HAP-1 (cell line): ENCODE measurements at regions not wholly inside any gene's neighbourhood (a gene's known extent, or its start where the extent isn't known, plus 50 kb on each side); places are given as distances from the start of the nearest gene placed in this dataset.

Experiments
- DNase-seq, 2 experiments: peaks; one replicate each; pipeline ENCODE4 v3.0.0-alpha.2; 2016 to 2020; ENCODE audit warnings: low spot score in 2 of 2
- H3K27me3 ChIP-seq: fragments of 250-450 bp; sonication (Bioruptor Pico); 2 replicates; pipeline ENCODE4 v1.5.1; 2020; ENCODE audit warnings: low read depth, mild to moderate bottlenecking, moderate library complexity
- H3K36me3 ChIP-seq: fragments of 250-450 bp; sonication (Bioruptor Pico); replicated peaks from 2 replicates; pipeline ENCODE4 v1.5.1; 2020; ENCODE audit warnings: mild to moderate bottlenecking
- H3K4me1 ChIP-seq: fragments of 250-450 bp; sonication (Bioruptor Pico); 2 replicates; pipeline ENCODE4 v1.5.1; 2020; ENCODE audit warnings: mild to moderate bottlenecking
- H3K4me3 ChIP-seq: fragments of 250-450 bp; sonication (Bioruptor Pico); 2 replicates; pipeline ENCODE4 v1.5.1; 2020; ENCODE audit warnings: mild to moderate bottlenecking, moderate library complexity
- H3K9me3 ChIP-seq: fragments of 250-450 bp; sonication (Bioruptor Pico); 2 replicates; pipeline ENCODE4 v1.5.1; 2020; ENCODE audit warnings: mild to moderate bottlenecking, moderate library complexity
- in situ Hi-C: fragments of 300-500 bp; cut with MboI; formaldehyde crosslinking; loops from 3 replicates; pipeline ENCODE4 v1.14.3; 2020; ENCODE audit warnings: low sequenced_read_pairs, inconsistent platforms, mixed read lengths

DNA sequence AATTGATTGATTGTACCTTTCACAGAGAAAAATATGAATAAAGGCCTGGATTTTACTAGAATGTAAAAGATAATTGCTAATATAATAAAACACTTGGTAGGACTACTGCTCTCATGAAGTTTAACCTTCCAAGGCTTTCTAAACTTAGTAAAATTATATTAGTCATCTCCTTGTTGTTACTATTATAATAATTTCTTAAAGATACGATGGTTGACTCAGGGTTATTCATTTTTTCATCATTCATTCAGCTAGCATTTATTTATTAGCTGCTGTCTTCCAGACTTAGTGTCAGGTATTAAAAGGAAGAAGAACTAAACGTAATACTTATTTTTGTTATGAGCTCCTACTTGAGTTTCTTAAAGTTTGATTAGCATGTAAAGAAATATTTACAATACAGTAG, 771.6 kb upstream of the NR2F2 start:
- H3K27me3 ChIP-seq = no peaks in the 10 kb centered on the region
- in situ Hi-C loops = no loop called here
- no peaks in the 10 kb centered on the region for H3K9me3 ChIP-seq
- DNase-seq = no peak
- H3K4me3 ChIP-seq = no peak overlapping the region
- no peaks in the 10 kb centered on the region for H3K36me3 ChIP-seq
- 0 out of 2 replicates have a peak, but pooled peaks cover 4% of the 10 kb centered on the region for H3K4me1 ChIP-seq

DNA sequence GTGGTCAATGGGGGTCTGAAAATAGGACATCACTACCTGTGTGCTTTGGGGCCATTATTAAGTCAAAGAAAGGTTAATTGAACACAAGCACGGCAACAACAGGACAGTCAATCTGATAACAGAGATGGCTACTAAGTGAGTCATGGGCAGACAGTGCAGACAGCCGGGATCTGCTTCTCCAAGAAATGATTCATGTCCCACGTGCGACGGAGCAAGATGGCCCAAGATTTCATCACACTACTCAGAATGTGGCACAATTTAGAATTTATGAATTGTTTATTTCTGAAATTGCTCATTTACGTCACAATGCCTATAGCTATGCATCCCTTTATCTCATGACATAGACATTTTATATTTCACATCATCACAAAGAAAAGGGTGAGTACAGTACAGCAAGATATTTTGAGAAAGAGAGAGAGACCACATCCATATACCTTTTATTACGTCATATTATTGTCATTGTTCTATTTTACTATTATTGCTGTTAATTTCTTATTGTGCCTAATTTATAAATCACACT, 770.6 kb upstream of the NR2F2 start:
- no peak for DNase-seq
- Histone ChIP-seq H3K4me3 (no peak overlapping the region), H3K4me1 (0 out of 2 replicates have a peak, but pooled peaks cover 4% of the 10 kb centered on the region), H3K9me3 (no peaks in the 10 kb centered on the region), H3K27me3 (no peaks in the 10 kb centered on the region), H3K36me3 (no peaks in the 10 kb centered on the region)
- in situ Hi-C loops = no loop called here

DNA sequence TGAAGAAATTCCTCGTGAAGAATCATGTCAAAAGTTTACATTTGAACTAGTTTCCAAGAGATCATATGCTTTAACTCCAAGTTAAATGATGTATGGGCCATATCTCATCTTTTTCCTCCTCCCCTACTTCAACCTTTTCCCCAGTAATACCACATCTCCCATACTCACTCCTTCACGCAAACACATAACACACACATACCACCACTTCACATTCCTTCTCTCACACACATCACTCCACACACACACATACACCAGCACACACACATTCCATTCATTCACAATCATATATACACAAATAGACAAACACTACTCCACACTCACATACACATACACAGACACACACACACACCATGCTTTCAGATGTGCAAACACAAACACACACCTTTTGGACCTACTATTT, 769.0 kb upstream of the NR2F2 start:
- Histone ChIP-seq H3K9me3 (no peaks in the 10 kb centered on the region), H3K4me3 (no peak overlapping the region), H3K27me3 (no peaks in the 10 kb centered on the region), H3K36me3 (no peaks in the 10 kb centered on the region), H3K4me1 (0 out of 2 replicates have a peak, but pooled peaks cover 4% of the 10 kb centered on the region)
- DNase-seq = no peak
- in situ Hi-C loops = no loop called here

DNA sequence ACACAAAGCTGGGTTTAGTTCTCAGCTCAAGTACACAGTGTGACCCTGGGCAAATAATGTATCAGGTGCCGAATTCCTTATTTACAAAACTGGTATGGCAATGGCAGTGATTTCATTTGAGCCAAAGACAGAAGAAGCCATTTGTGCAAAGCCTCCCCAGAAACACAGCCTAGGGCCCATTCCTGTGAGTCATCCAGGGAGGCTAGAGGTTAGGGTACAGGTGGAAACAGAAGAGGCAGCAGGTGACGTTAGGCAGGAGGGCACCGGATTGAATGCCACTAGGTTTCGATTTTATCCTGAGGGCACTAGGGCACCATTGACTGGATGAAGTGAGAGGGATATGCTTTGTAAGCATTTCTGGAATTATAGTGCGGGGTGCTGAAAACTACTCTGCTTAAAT, 766.9 kb upstream of the NR2F2 start:
- no peaks in the 10 kb centered on the region for H3K27me3 ChIP-seq
- H3K36me3 ChIP-seq = no peaks in the 10 kb centered on the region
- H3K4me3 ChIP-seq = no peak overlapping the region
- no peak for DNase-seq
- H3K4me1 ChIP-seq = peaks cover 2% of the 10 kb centered on the region; the same call in 1 of the 2 replicates
- H3K9me3 ChIP-seq = no peaks in the 10 kb centered on the region
- in situ Hi-C loops = no loop called here

DNA sequence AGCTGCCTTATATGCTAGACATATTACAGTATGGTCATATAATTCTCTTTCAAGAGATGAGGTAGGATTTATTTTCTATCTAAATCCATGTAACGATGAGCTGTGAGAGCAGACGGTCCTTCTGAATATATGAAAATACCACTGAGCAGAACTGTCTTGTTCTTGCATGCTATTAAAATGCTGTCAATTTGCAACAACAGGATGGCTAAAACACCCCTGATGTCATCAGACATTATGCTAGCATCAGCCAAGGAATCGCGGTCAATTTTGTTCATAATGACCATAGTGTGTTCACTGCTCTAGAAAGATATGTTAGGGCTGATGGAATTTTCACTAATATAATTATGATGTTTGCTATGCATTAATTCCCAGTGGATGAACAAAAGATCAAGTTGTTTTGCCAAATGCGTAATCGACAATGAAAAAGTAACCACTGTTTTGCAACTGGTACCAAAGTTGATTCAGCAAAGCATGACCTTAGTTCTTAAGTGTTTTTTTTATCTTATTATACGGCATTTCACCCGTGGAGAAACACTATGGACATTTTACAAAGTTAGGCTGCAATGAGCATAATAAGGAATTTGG, 765.4 kb upstream of the NR2F2 start:
- peaks cover 2% of the 10 kb centered on the region; the same call in 1 of the 2 replicates for H3K4me1 ChIP-seq
- H3K27me3 ChIP-seq = no peaks in the 10 kb centered on the region
- H3K9me3 ChIP-seq = no peaks in the 10 kb centered on the region
- H3K36me3 ChIP-seq = no peaks in the 10 kb centered on the region
- no peak for DNase-seq
- in situ Hi-C loops = no loop called here
- H3K4me3 ChIP-seq = no peak overlapping the region

DNA sequence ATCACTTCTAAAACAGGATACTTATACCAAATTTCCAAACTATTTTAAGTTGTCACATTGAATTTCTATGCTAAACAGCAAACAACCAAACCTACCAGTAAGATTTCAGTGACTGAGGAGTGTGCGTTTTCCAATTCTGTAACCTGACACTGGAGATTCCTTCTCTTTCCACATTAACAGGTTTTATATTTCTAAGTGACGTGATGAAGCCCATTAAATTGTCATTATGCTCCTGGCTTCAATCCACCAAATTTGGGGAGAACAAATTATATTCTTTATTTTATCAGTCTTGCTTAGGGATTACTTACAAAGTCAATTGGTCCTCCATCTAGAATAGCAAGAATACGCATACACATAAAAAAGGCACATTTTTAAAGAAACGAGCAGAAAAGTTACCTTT, 764.8 kb upstream of the NR2F2 start:
- H3K4me1 ChIP-seq = peaks cover 2% of the 10 kb centered on the region; the same call in 1 of the 2 replicates
- no peaks in the 10 kb centered on the region for H3K9me3 ChIP-seq
- H3K4me3 ChIP-seq = no peak overlapping the region
- no peak for DNase-seq
- no peaks in the 10 kb centered on the region for H3K27me3 ChIP-seq
- in situ Hi-C loops = no loop called here
- no peaks in the 10 kb centered on the region for H3K36me3 ChIP-seq

DNA sequence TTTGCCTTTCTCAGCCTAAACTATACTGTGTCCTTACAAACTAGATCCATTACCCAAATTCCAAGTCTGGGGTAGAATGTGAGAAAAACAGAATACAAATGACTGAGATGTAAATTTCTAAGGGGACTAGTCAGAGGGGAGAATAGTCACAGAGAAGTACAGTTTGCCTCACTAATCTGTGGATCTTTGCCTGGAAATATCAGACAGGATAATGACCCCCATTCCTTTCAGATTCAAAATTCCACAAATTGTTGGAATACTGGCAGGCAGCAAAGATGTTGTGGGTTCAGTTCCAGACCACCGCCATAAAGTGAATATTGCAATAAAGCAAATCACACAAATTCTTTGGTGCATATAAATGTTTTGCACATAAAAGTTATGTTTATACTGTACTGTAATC, 762.8 kb upstream of the NR2F2 start:
- peaks cover 2% of the 10 kb centered on the region; the same call in 1 of the 2 replicates for H3K4me1 ChIP-seq
- H3K36me3 ChIP-seq = no peaks in the 10 kb centered on the region
- H3K9me3 ChIP-seq = no peaks in the 10 kb centered on the region
- in situ Hi-C loops = no loop called here
- H3K4me3 ChIP-seq = no peak overlapping the region
- peak in 1 of 2 experiments; percentile 39 for DNase-seq
- H3K27me3 ChIP-seq = no peaks in the 10 kb centered on the region

DNA sequence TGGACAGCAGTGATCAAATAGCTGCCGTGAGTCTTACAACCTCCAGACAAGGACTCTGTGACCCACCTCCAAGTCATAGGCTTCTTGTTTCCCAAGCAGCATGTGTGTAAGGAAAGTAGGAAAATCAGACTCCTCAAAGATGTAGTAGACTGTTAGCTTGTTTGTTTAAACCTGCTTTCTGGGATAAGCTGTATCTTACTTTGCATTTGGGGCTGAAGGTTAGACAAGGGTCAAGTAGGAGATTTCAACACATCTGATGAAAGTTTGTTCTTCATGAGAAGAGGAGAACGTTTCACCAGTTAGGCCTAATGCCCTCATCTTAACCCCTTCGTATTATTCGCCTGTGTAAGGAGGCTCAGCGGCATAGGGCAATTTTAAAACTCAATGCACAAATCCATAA, 756.4 kb upstream of the NR2F2 start:
- in situ Hi-C loops = no loop called here
- Histone ChIP-seq H3K4me1 (no peaks in the 10 kb centered on the region), H3K27me3 (no peaks in the 10 kb centered on the region)

DNA sequence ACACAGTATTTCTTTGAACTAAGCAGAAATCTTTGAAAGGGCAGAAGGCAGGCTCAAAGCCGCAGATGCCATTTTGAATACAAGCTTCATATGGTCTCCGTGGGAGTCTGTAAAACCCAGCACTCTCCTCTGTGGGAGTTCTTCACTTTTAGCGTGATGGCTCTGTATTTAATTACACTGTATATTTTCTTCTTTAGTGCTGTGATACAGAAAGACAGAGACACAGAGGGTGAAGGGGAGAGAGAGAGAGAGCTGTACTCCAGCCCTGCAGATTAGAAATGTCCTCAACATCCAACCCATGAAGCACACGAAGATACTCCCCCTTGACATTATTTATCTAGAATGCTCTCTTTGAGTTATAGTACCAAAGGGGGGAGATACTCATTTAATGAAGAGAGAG, 752.6 kb upstream of the NR2F2 start:
- DNase-seq = no peak

More for the DNA sequence above, 756.4 kb upstream of the NR2F2 start:
- Histone ChIP-seq H3K36me3 (no peaks in the 10 kb centered on the region), H3K4me3 (no peak overlapping the region), H3K9me3 (no peaks in the 10 kb centered on the region)
- no peak for DNase-seq

DNA sequence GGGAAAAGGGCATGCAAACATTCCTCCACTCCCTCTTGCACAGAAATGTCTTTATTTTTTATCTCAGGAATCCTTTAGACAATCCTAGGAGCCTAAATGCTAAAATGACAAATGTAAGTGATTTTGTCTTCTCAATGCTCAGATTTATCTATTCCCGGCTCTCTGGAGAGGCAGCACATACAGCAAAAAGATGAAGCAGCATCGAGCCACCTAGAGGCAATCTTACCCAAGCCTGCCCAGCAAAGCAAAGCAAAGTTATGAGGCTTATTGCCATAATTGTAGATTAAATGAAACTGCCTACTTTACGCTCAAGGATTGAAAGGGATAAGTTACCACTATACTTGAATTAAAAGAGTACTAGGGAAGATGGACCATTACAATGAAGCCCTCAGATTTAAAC, 750.4 kb upstream of the NR2F2 start:
- in situ Hi-C loops = no loop called here
- no peak overlapping the region for H3K4me3 ChIP-seq
- H3K27me3 ChIP-seq = no peaks in the 10 kb centered on the region
- H3K36me3 ChIP-seq = no peaks in the 10 kb centered on the region
- no peaks in the 10 kb centered on the region for H3K4me1 ChIP-seq
- no peak for DNase-seq
- H3K9me3 ChIP-seq = no peaks in the 10 kb centered on the region

More for the DNA sequence above, 752.6 kb upstream of the NR2F2 start:
- no peaks in the 10 kb centered on the region for H3K4me1 ChIP-seq
- in situ Hi-C loops = no loop called here
- H3K36me3 ChIP-seq = no peaks in the 10 kb centered on the region
- H3K4me3 ChIP-seq = no peak overlapping the region
- H3K27me3 ChIP-seq = no peaks in the 10 kb centered on the region
- H3K9me3 ChIP-seq = no peaks in the 10 kb centered on the region

DNA sequence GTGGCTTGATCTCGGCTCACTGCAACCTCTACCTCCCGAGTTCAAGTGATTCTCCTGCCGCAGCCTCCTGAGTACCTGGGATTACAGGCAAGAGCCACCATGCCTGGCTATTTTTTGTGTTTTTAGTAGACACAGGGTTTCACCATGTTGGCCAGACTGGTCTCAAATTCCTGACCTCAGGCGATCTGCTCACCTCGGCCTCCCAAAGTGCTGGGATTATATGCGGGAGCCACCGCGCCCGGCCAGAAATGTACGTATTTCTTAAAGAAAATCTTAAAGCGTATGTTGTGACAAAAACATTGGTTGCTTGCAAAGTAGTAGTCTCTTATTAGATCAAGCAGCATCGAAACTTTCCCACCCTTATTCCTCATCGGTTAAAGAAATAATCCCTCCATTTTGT, 748.9 kb upstream of the NR2F2 start:
- Histone ChIP-seq H3K9me3 (no peaks in the 10 kb centered on the region), H3K36me3 (no peaks in the 10 kb centered on the region), H3K4me1 (no peaks in the 10 kb centered on the region), H3K4me3 (no peak overlapping the region), H3K27me3 (no peaks in the 10 kb centered on the region)
- in situ Hi-C loops = no loop called here
- DNase-seq = no peak

DNA sequence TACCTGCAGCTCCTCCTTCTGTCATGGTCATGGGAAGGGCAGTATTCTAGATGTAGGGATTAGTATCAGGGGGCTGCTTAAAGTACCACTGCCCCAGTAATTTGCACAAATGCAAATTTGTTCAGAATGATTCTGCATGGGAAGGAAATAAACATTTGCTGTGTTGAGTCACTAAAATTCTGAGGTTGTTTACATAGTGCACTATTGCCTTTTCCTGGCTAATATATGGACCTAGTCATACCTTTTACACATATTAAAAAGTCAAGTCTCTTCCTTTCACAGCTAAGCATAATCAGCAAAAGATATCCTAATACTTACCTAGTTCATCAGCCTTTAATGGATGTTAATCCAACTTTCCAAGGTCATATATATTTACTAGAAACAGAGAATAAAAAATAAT, 746.4 kb upstream of the NR2F2 start:
- in situ Hi-C loops = no loop called here
- no peak for DNase-seq
- Histone ChIP-seq H3K36me3 (no peaks in the 10 kb centered on the region), H3K27me3 (no peaks in the 10 kb centered on the region), H3K4me1 (no peaks in the 10 kb centered on the region), H3K9me3 (no peaks in the 10 kb centered on the region), H3K4me3 (no peak overlapping the region)

DNA sequence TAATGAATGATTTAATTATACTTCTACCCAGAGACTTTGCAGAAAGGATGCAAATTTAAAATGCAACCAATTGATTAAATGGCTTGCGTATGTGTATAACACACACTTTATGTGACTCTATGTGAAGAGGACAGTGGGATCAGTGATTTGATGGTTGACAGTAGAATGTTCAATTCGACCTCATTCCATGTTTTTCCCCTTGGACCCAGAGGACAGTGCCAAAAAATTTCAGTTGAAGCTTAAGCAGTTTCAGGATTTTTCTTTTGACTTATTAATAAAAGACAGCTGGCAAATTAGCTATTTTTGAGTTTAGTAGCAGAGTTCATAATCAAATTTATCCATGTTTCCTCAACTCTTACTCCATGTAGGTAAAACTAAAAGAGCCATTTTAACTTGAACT, 742.4 kb upstream of the NR2F2 start:
- no peaks in the 10 kb centered on the region for H3K9me3 ChIP-seq
- H3K4me1 ChIP-seq = no peaks in the 10 kb centered on the region
- H3K4me3 ChIP-seq = no peak overlapping the region
- no peaks in the 10 kb centered on the region for H3K27me3 ChIP-seq
- H3K36me3 ChIP-seq = no peaks in the 10 kb centered on the region
- DNase-seq = no peak
- in situ Hi-C loops = no loop called here

DNA sequence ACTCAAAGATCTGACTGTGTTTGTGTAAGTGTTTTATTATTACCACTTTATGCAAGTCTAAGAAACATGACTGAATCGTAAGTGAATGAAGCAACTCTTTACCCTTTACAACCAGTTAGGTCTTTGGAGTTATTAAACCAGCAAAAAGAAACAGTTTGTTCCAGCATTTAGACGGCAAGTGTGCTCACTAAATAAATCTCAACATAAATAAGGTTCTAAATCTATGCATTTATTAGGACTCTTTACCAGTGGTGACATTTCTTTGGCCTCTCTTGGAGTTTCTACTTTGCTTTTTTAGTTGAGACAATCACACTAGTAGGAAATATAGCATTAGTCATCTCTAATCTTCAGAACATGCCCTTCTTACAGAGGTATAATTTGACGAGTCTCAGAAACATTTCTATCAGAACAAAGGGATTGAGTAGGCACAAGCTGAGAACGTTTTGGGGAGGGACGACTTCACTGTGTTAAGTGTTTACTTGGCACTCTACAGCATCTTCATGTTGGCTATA, 739.9 kb upstream of the NR2F2 start:
- no peaks in the 10 kb centered on the region for H3K4me1 ChIP-seq
- H3K36me3 ChIP-seq = no peaks in the 10 kb centered on the region
- no peaks in the 10 kb centered on the region for H3K27me3 ChIP-seq
- no peak overlapping the region for H3K4me3 ChIP-seq
- in situ Hi-C loops = no loop called here
- no peaks in the 10 kb centered on the region for H3K9me3 ChIP-seq
- DNase-seq = no peak

DNA sequence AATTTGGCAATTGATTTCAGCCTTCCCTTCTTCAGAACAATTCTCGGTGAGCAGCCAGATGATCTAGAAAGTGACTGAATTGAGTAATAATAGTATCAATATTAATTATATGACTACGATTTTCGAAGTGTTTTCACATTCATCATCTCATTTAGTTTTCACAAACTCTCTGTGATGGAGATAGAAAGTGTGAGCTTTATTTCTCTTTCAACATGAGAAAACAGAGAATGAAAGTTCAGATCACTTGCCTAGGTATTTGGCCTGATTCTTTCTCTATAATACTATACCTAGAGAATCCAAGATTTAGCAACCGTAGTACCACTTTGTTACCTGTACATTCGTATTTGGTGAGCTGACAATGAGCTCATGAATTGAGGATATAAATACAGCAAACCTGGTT, 739.2 kb upstream of the NR2F2 start:
- in situ Hi-C loops = no loop called here
- no peak for DNase-seq
- no peaks in the 10 kb centered on the region for H3K4me1 ChIP-seq
- H3K27me3 ChIP-seq = no peaks in the 10 kb centered on the region
- no peaks in the 10 kb centered on the region for H3K36me3 ChIP-seq
- H3K9me3 ChIP-seq = no peaks in the 10 kb centered on the region
- no peak overlapping the region for H3K4me3 ChIP-seq
